Posterior cingulate gyrus (tissue), 11 donors: ENCODE measurements at regions not wholly inside any gene's neighbourhood (a gene's known extent, or its start where the extent isn't known, plus 50 kb on each side); places are given as distances from the start of the nearest gene placed in this dataset.

ENCODE experiments used
- DNase-seq, 10 donors: peaks; one replicate each; pipeline versions ENCODE4 v3.0.0 to v3.0.0-alpha.2; 2020 to 2021; ENCODE audit warnings: mixed read lengths in 3 of 10
- intact Hi-C: fragments of 100-400 bp; cut with DNase I; formaldehyde crosslinking; loops from one replicate; pipeline ENCODE4 v1.15.1; 2023

- intact Hi-C loops = no loop called here
- DNase-seq = no peak
These were observed 727.0 kb downstream of the C12orf50 start for GRCh38 chr12:87302126-87302745.

GRCh38 chr12:87290505-87290904, 738.7 kb downstream of the C12orf50 start:
- intact Hi-C loops = no loop called here
- no peak for DNase-seq

- no peak for DNase-seq
- intact Hi-C loops = no loop called here
These were observed 745.3 kb downstream of the C12orf50 start for GRCh38 chr12:87283886-87284285.

- intact Hi-C loops = no loop called here
- no peak for DNase-seq
These were observed 746.1 kb downstream of the C12orf50 start for GRCh38 chr12:87283111-87283510.

GRCh38 chr12:87280893-87281292, 748.3 kb downstream of the C12orf50 start:
- intact Hi-C loops = no loop called here
- DNase-seq = no peak

- intact Hi-C loops = no loop called here
- no peak for DNase-seq
These were observed 748.8 kb downstream of the C12orf50 start for GRCh38 chr12:87280356-87280755.

GRCh38 chr12:87274594-87275245, 754.5 kb downstream of the C12orf50 start:
- intact Hi-C loops = no loop called here
- no peak for DNase-seq

GRCh38 chr12:87272851-87273250, 756.4 kb downstream of the C12orf50 start:
- intact Hi-C loops = no loop called here

GRCh38 chr12:87270919-87271318, 758.3 kb downstream of the C12orf50 start:
- intact Hi-C loops = no loop called here
- no peak for DNase-seq

More at GRCh38 chr12:87272851-87273250, 756.4 kb downstream of the C12orf50 start:
- no peak for DNase-seq

- intact Hi-C loops = no loop called here
- no peak for DNase-seq
These were observed 762.9 kb downstream of the C12orf50 start for GRCh38 chr12:87266305-87266704.

GRCh38 chr12:87259391-87259790, 769.8 kb downstream of the C12orf50 start:
- intact Hi-C loops = no loop called here
- DNase-seq = no peak

GRCh38 chr12:87254381-87255030, 774.7 kb downstream of the C12orf50 start:
- intact Hi-C loops = no loop called here
- no peak for DNase-seq

GRCh38 chr12:87253157-87253556, 776.0 kb downstream of the C12orf50 start:
- no peak for DNase-seq

GRCh38 chr12:87246726-87247125, 782.5 kb downstream of the C12orf50 start:
- DNase-seq = no peak
- intact Hi-C loops = no loop called here

More at GRCh38 chr12:87253157-87253556, 776.0 kb downstream of the C12orf50 start:
- intact Hi-C loops = no loop called here

- DNase-seq = no peak
- intact Hi-C loops = no loop called here
These were observed 790.7 kb downstream of the C12orf50 start for GRCh38 chr12:87238466-87238865.

- DNase-seq = no peak
- intact Hi-C loops = no loop called here
These were observed 794.3 kb downstream of the C12orf50 start for GRCh38 chr12:87234898-87235297.

GRCh38 chr12:87233671-87234070, 795.5 kb downstream of the C12orf50 start:
- DNase-seq = no peak
- intact Hi-C loops = no loop called here

- intact Hi-C loops = no loop called here
- no peak for DNase-seq
These were observed 797.4 kb downstream of the C12orf50 start for GRCh38 chr12:87231818-87232217.

- DNase-seq = no peak
- intact Hi-C loops = no loop called here
These were observed 798.8 kb downstream of the C12orf50 start for GRCh38 chr12:87230441-87230840.

GRCh38 chr12:87227162-87227561, 802.0 kb downstream of the C12orf50 start:
- intact Hi-C loops = no loop called here
- no peak for DNase-seq

GRCh38 chr12:87217491-87217890, 811.7 kb downstream of the C12orf50 start:
- DNase-seq = no peak
- intact Hi-C loops = no loop called here

GRCh38 chr12:87216436-87216835, 812.8 kb downstream of the C12orf50 start:
- intact Hi-C loops = no loop called here
- no peak for DNase-seq
